Gastroesophageal sphincter (tissue), 4 donors: ENCODE measurements at regions not wholly inside any gene's neighbourhood (a gene's known extent, or its start where the extent isn't known, plus 50 kb on each side); places are given as distances from the start of the nearest gene placed in this dataset.

Source experiments
- ATAC-seq: fragments of 150-250 bp; one replicate; pipeline ENCODE4 v1.9.1; 2016; ENCODE audit warnings: mild to moderate bottlenecking, moderate library complexity
- H3K27ac ChIP-seq, 4 donors: fragments of 200-600 bp; sonication (generic) in 3 of 4; 1 replicate in 3 of 4; 2 replicates in 1 of 4; pipeline ENCODE4 v1.5.1; 2016 to 2019
- H3K27me3 ChIP-seq: fragments of 200-600 bp; sonication (generic); one replicate; pipeline ENCODE4 v1.5.1; 2019
- H3K36me3 ChIP-seq, 2 donors: fragments of 200-600 bp; sonication (generic); one replicate each; pipeline ENCODE4 v1.5.1; 2019; ENCODE audit warnings: control low read depth in 1 of 2
- H3K4me1 ChIP-seq, 3 donors: fragments of 200-600 bp; sonication (generic); 1 replicate in 2 of 3; 2 replicates in 1 of 3; pipeline ENCODE4 v1.5.1; 2016 to 2019; ENCODE audit warnings: control low read depth in 2 of 3
- H3K4me3 ChIP-seq, 2 donors: fragments of 200-600 bp; sonication (generic); one replicate each; pipeline ENCODE4 v1.5.1; 2019; ENCODE audit warnings: mild to moderate bottlenecking in 1 of 2, moderate library complexity in 1 of 2
- H3K9me3 ChIP-seq, 3 donors: fragments of 200-600 bp; sonication (generic); one replicate each; pipeline ENCODE4 v1.5.1; 2017 to 2019; ENCODE audit warnings: control low read depth in 2 of 3
- EP300 ChIP-seq: sonication (generic); formaldehyde crosslinking; IDR thresholded peaks from one replicate; pipeline ENCODE4 v1.6.1; 2017; ENCODE audit warnings: antibody characterized with exemption, mild to moderate bottlenecking
- POLR2A ChIP-seq, 2 donors: fragments of 450-650 bp; IDR thresholded peaks; one replicate each; pipeline ENCODE4 v1.6.1; 2017; ENCODE audit warnings: antibody characterized with exemption in 2 of 2, mild to moderate bottlenecking in 2 of 2, moderate library complexity in 1 of 2
- POLR2AphosphoS5 ChIP-seq: sonication (generic); formaldehyde crosslinking; IDR thresholded peaks from one replicate; pipeline ENCODE4 v1.6.1; 2017; ENCODE audit warnings: antibody characterized with exemption
- WGBS, 2 donors: methylation state at CpG; one replicate each; pipeline ENCODE4 v1.1.5; 2018; ENCODE audit warnings: low coverage in 1 of 2; 5-methylcytosine and 5-hydroxymethylcytosine counted together
- TF ChIP-seq, protein P1 (sequence below), 4 experiments: fragments of 200-600 bp in 2 of 4; fragments of 450-650 bp in 2 of 4; sonication (generic) in 1 of 4; IDR thresholded peaks; one replicate each; pipeline ENCODE4 v1.5.1; 2017 to 2019; ENCODE audit warnings: antibody characterized with exemption in 4 of 4, mild to moderate bottlenecking in 2 of 4, moderate library complexity in 2 of 4

DNA sequence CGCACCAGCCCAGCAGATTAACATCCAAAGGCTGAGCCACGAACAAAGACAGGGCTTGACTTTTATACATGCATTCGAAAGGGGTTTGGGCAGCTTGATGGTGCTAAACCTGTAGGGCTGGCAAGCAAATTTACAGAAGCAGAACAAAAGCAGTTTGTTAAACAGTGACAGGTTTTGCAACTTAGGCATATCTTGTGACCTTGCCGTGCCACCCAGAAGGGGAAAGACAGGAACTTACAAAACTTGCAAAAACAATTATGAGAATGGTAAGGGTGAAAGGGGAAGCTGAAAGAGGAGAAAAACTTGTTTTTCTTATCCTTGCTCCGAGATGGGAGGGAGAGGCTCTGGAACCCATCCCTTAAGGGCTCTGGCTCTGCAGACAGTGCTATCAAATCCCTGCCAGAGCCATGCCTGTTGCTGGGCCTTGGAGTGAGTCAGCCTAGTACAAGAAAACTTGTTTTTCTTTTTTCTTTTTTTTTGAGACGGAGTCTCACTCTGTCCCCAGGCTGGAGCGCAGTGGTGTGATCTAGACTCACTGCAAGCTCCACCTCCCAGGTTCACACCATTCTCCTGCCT is 1325.2 kb upstream of the PRR20A start:
- WGBS, 2 donors, result 81 to 89% methylated on average over 3 to 6 of the region's 7 CpGs
- H3K27ac ChIP-seq, result no peak overlapping the region
- no peaks in the 10 kb centered on the region for H3K36me3 ChIP-seq

GRCh38 chr13:55816976-55817601 is 1323.6 kb upstream of the PRR20A start:
- Histone ChIP-seq H3K9me3 (no peaks in the 10 kb centered on the region), H3K4me3 (no peak overlapping the region), H3K36me3 (no peaks in the 10 kb centered on the region), H3K27me3 (no peaks in the 10 kb centered on the region), H3K27ac (no peak overlapping the region), H3K4me1 (no peaks in the 10 kb centered on the region)
- ATAC-seq, result no peak
- TF ChIP-seq EP300, result no peak
- TF ChIP-seq POLR2A (IDR thresholded peaks at IDR 0.05), result no peak
- TF ChIP-seq, protein P1, sequence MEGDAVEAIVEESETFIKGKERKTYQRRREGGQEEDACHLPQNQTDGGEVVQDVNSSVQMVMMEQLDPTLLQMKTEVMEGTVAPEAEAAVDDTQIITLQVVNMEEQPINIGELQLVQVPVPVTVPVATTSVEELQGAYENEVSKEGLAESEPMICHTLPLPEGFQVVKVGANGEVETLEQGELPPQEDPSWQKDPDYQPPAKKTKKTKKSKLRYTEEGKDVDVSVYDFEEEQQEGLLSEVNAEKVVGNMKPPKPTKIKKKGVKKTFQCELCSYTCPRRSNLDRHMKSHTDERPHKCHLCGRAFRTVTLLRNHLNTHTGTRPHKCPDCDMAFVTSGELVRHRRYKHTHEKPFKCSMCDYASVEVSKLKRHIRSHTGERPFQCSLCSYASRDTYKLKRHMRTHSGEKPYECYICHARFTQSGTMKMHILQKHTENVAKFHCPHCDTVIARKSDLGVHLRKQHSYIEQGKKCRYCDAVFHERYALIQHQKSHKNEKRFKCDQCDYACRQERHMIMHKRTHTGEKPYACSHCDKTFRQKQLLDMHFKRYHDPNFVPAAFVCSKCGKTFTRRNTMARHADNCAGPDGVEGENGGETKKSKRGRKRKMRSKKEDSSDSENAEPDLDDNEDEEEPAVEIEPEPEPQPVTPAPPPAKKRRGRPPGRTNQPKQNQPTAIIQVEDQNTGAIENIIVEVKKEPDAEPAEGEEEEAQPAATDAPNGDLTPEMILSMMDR (IDR thresholded peaks at IDR 0.05), result no peak
- TF ChIP-seq POLR2AphosphoS5, result no peak
- 100% methylated on average over 1 of the region's 1 CpG; no CpG with 5 or more reads in 1 of the 2 donors for WGBS, 2 donors

More for the DNA sequence above, 1325.2 kb upstream of the PRR20A start:
- TF ChIP-seq POLR2A (IDR thresholded peaks at IDR 0.05) (no peak), POLR2AphosphoS5 (no peak), EP300 (no peak)
- TF ChIP-seq, protein P1 (IDR thresholded peaks at IDR 0.05), result no peak
- no peak for ATAC-seq
- no peaks in the 10 kb centered on the region for H3K4me1 ChIP-seq
- H3K4me3 ChIP-seq, result no peak overlapping the region
- no peaks in the 10 kb centered on the region for H3K9me3 ChIP-seq
- no peaks in the 10 kb centered on the region for H3K27me3 ChIP-seq

GRCh38 chr13:55820817-55821216 is 1319.9 kb upstream of the PRR20A start:
- H3K4me1 ChIP-seq, result no peaks in the 10 kb centered on the region
- TF ChIP-seq POLR2A (IDR thresholded peaks at IDR 0.05), result no peak
- no peak for TF ChIP-seq EP300
- no peak overlapping the region for H3K4me3 ChIP-seq
- no peaks in the 10 kb centered on the region for H3K9me3 ChIP-seq
- no peaks in the 10 kb centered on the region for H3K27me3 ChIP-seq
- H3K36me3 ChIP-seq, result no peaks in the 10 kb centered on the region
- ATAC-seq, result no peak
- H3K27ac ChIP-seq, result no peak overlapping the region
- WGBS, 2 donors, result 86 to 100% methylated on average over 1 to 2 of the region's 2 CpGs

GRCh38 chr13:55869648-55870047 is 1271.1 kb upstream of the PRR20A start:
- no peak for ATAC-seq
- Histone ChIP-seq H3K27me3 (no peaks in the 10 kb centered on the region), H3K27ac (no peak overlapping the region), H3K36me3 (no peaks in the 10 kb centered on the region), H3K4me1 (no peaks in the 10 kb centered on the region), H3K9me3 (peaks cover 0 to 21% (median 0%) of the 10 kb centered on the region in 3 donors), H3K4me3 (no peak overlapping the region)
- 67% methylated on average over 1 of the region's 1 CpG; no CpG with 5 or more reads in 1 of the 2 donors for WGBS, 2 donors
- TF ChIP-seq POLR2A (IDR thresholded peaks at IDR 0.05) (no peak), POLR2AphosphoS5 (no peak)
- TF ChIP-seq, protein P1 (IDR thresholded peaks at IDR 0.05), result no peak

DNA sequence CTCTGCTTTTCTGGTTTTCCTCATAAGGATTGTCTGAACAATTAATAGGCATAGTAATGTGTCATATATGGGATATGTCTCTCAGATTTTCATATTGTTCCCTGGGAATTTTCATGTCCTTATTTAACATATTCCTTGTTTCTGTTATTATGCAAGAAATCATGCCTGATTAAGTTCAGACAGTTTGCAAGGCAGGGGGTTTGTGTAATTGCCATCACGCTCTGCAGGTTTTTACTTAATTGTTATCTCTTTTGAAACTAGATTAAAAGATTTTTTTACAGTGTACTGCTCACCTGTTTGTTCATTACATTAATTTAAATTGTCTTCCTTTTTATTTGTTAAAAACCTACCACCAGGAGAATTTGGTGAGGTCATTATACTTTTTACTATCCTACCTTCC is 1253.2 kb upstream of the PRR20A start:
- no peak for TF ChIP-seq EP300
- TF ChIP-seq, protein P1 (IDR thresholded peaks at IDR 0.05), result no peak
- TF ChIP-seq POLR2AphosphoS5, result no peak
- no peak for TF ChIP-seq POLR2A (IDR thresholded peaks at IDR 0.05)
- no peak overlapping the region for H3K27ac ChIP-seq
- H3K4me1 ChIP-seq, result no peaks in the 10 kb centered on the region
- H3K4me3 ChIP-seq, result no peak overlapping the region
- ATAC-seq, result no peak
- H3K36me3 ChIP-seq, result no peaks in the 10 kb centered on the region
- no peaks in the 10 kb centered on the region for H3K9me3 ChIP-seq
- no peaks in the 10 kb centered on the region for H3K27me3 ChIP-seq
- WGBS, 2 donors, result 70 to 75% methylated on average over 1 of the region's 1 CpG
